Loucy (cell line): ENCODE measurements at regions not wholly inside any gene's neighbourhood (a gene's known extent, or its start where the extent isn't known, plus 50 kb on each side); places are given as distances from the start of the nearest gene placed in this dataset.

Source experiments
- CTCF ChIP-seq: fragments of 200-600 bp; sonication (generic); conservative IDR thresholded peaks from 2 replicates; pipeline ENCODE4 v1.5.1; 2014; ENCODE audit warnings: mild to moderate bottlenecking, antibody characterized with exemption, low read length
- EZH2phosphoT487 ChIP-seq: fragments of 200-600 bp; IDR thresholded peaks from 2 replicates; pipeline ENCODE4 v1.6.1; 2018; ENCODE audit warnings: antibody characterized with exemption, mild to moderate bottlenecking, moderate library complexity, borderline replicate concordance

- TF ChIP-seq CTCF (no peak), EZH2phosphoT487 (no peak)
Observed at GRCh38 chr10:78358351-78358750, 324.7 kb downstream of the RPS24 start.
